RWPE1 (cell line): ENCODE measurements at regions not wholly inside any gene's neighbourhood (a gene's known extent, or its start where the extent isn't known, plus 50 kb on each side); places are given as distances from the start of the nearest gene placed in this dataset.

ENCODE experiments used
- CTCF ChIA-PET: fragments of 350-600 bp; sonication (Branson Sonifier 250); formaldehyde crosslinking; extraction: SDS; loops from one replicate; lab custom pipeline; 2021; lab: Yijun Ruan, JAX
- POLR2A ChIA-PET: fragments of 400-600 bp; formaldehyde crosslinking; extraction: SDS; loops from one replicate; lab custom pipeline; 2020; ENCODE audit warnings: antibody characterized with exemption; ENCODE audit not compliant: low non-redundant PET; lab: Yijun Ruan, JAX
- DNase-seq: peaks from one replicate; pipeline ENCODE4 v3.0.0; 2012; ENCODE audit warnings: low spot score
- H3K27ac ChIP-seq: fragments of 450-650 bp; 2 replicates; pipeline ENCODE4 v1.5.1; 2017
- CTCF ChIP-seq: fragments of 450-650 bp; conservative IDR thresholded peaks from 2 replicates; pipeline ENCODE4 v1.5.1; 2017; ENCODE audit warnings: low read depth, mild to moderate bottlenecking

- no peak for DNase-seq
- POLR2A ChIA-PET = no interaction called here
- no peak overlapping the region for H3K27ac ChIP-seq
- no peak for TF ChIP-seq CTCF
- CTCF ChIA-PET = no interaction called here
Observed at GRCh38 chr2:12428324-12428723, 288.4 kb upstream of the TRIB2 start.

- no peak for TF ChIP-seq CTCF
- ChIA-PET POLR2A (no interaction called here), CTCF (no interaction called here)
- H3K27ac ChIP-seq = no peak overlapping the region
- no peak for DNase-seq
Observed at GRCh38 chr2:12428786-12429185, 287.9 kb upstream of the TRIB2 start.

- CTCF ChIA-PET = interaction anchor here (0.9 kb wide), 1 partner anchor 48 kb away, joined by 3 read pairs; no protein-coding TSS in a partner anchor
- no peak for TF ChIP-seq CTCF
- POLR2A ChIA-PET = no interaction called here
- DNase-seq = peak; percentile 16
- no peak overlapping the region for H3K27ac ChIP-seq
Observed at GRCh38 chr2:12429779-12430406, 286.8 kb upstream of the TRIB2 start.

GRCh38 chr2:12430407-12431133, 286.2 kb upstream of the TRIB2 start:
- ChIA-PET CTCF (interaction anchor here (0.9 kb wide), 1 partner anchor 48 kb away, joined by 3 read pairs; no protein-coding TSS in a partner anchor), POLR2A (no interaction called here)
- no peak for TF ChIP-seq CTCF
- DNase-seq = no peak
- no peak overlapping the region for H3K27ac ChIP-seq

GRCh38 chr2:12432985-12433625, 283.6 kb upstream of the TRIB2 start:
- CTCF ChIA-PET = interaction anchor here (0.5 to 0.7 kb wide), 3 partner anchors 20 to 626 kb away, joined by 3 read pairs; no protein-coding TSS in a partner anchor
- POLR2A ChIA-PET = no interaction called here
- no peak for TF ChIP-seq CTCF
- no peak for DNase-seq
- H3K27ac ChIP-seq = no peak overlapping the region

- CTCF ChIA-PET = interaction anchor here (0.5 to 0.7 kb wide), 2 partner anchors 19 to 246 kb away, joined by 3 read pairs; no protein-coding TSS in a partner anchor
- DNase-seq = peak; percentile 13
- no peak for TF ChIP-seq CTCF
- H3K27ac ChIP-seq = no peak overlapping the region
- POLR2A ChIA-PET = no interaction called here
Observed at GRCh38 chr2:12433626-12433990, 283.1 kb upstream of the TRIB2 start.
